GM12873 (cell line): ENCODE measurements at regions not wholly inside any gene's neighbourhood (a gene's known extent, or its start where the extent isn't known, plus 50 kb on each side); places are given as distances from the start of the nearest gene placed in this dataset.

Experiments
- TF ChIP-seq, protein P1 (sequence below): IDR thresholded peaks from 2 replicates; pipeline ENCODE4 v1.5.1; 2012; ENCODE audit warnings: low read depth, mild to moderate bottlenecking, moderate library complexity, low read length, control low read depth; ENCODE audit not compliant: insufficient read depth; ENCODE audit errors: missing control alignments

DNA sequence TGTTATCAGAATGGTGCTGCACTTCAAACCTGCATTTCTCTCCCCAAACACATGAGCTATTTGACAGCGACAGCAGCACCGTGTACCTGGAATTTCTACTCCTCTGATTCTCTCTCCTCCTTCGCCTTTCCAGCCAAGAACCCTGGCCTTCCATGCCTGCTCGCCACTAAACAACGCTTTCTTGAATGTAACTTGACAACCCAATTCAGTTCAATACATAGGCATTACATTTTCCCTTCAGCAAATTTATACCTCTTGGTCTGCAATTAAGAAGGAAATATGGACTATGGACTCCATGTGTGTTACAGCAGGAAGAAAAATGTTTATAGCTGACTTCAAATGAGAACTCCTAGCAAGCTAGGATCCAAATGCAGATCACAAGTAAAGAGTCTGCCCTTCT lies 162.6 kb upstream of the AUTS2 start:
- TF ChIP-seq, protein P1, sequence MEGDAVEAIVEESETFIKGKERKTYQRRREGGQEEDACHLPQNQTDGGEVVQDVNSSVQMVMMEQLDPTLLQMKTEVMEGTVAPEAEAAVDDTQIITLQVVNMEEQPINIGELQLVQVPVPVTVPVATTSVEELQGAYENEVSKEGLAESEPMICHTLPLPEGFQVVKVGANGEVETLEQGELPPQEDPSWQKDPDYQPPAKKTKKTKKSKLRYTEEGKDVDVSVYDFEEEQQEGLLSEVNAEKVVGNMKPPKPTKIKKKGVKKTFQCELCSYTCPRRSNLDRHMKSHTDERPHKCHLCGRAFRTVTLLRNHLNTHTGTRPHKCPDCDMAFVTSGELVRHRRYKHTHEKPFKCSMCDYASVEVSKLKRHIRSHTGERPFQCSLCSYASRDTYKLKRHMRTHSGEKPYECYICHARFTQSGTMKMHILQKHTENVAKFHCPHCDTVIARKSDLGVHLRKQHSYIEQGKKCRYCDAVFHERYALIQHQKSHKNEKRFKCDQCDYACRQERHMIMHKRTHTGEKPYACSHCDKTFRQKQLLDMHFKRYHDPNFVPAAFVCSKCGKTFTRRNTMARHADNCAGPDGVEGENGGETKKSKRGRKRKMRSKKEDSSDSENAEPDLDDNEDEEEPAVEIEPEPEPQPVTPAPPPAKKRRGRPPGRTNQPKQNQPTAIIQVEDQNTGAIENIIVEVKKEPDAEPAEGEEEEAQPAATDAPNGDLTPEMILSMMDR = no peak

- TF ChIP-seq, protein P1 = no peak
These were observed 161.3 kb upstream of the AUTS2 start for GRCh38 chr7:69436946-69437345.

DNA sequence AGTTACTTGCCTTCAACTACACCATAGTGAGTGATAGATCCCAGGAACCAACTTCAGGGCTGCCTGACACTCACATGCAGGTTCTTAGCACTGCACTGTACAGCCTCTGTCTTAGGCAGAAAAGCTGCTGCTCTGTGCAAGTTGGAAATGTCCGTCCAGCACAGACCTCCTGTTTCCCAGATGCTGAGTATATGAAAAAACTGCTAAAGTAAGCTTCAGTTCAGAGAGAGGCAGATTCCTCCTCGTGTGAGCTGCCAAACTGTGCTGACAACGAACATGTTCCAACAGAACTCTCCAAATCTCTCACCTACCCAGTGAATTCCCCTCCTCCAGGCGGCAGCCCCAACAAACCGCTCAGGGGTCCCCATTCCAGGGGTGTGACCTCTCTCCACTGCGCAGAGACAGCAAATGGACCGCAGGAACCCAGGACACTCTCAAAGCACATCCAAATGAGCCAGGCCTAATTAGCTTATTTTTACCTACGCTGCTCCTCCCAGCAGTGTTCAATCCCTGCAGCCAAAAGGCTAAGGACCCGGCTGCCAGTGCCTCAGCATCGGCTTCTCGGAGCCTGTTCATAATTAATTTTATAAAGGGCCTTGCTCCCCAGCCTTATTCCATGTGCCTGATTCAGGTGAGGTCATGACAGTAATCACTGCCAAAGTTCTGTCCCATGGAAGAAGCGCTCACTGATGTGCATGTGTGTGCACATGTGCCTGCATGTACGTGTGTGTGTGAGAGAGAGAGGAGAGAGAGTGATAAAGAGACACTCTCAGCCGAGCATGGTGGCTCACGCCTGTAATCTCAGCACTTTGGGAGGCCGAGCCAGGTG lies 159.5 kb upstream of the AUTS2 start:
- TF ChIP-seq, protein P1 = no peak

DNA sequence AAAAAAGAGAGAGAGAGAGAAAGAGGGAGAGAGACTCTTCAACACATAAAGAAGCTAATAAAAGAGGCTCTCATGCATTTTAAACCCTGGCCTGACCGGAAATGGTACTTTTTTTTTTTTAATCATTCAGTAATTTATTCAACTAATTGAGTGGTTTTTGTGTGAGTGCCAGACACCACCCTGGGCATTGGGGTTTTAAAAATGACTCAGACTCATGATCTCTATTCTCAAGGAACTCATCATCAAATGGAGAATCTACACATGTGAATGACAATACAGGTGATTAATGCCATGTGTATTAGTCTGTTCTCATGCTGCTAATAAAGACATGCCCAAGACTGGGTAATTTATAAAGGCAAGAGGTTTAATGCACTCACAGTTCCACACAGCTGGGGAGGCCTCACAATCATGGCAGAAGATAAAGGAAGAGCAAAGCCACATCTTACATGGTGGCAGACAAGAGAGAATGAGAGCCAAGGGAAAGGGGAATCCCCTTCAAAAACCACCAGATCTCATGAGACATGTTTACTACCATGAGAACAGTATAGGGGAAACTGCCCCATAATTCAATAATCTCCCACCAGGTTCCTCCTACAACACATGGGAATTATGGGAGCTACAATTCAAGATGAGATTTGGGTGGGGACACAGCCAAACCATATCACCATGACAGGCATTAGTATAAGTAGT lies 158.5 kb upstream of the AUTS2 start:
- TF ChIP-seq, protein P1 = no peak

DNA sequence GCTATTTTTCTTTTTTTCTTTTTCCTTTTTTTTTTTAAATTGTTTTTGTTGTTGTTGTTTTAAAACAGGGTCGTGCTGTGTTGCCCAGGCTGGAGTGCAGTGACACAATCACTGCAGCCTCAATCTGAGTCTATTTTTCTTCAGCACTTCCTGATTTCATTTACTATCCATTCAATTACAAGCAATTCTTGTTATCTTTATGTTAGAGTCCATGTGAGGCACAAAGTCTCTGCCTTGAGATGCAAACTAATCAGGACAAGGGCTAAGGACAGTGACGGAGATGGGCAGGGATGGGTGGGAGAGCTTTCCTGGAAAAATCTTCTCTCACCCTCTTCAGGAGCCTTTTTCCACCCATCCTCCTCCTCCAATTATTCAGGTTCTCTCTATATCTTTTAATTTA lies 157.3 kb upstream of the AUTS2 start:
- TF ChIP-seq, protein P1 = no peak

- TF ChIP-seq, protein P1 = no peak
These were observed 155.1 kb upstream of the AUTS2 start for GRCh38 chr7:69443136-69443535.

DNA sequence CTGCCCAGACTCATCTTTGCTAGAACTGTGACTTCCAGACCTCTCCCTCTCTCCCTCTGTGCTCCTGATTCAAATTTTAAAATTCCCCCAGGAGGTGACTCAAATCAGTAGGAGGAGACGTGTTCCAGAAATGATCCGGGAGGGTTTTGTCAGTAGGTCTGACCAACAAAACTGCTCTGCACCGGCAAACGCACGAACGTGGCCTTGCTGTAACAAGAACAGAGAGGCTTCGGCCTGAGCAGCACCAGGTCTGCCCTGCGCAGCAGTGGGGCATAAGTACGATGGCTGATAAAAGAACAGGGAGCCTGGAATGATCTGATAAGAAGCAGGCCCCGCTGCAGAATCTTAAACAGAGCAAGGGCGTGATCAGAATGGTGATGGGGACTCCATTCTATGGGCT lies 152.7 kb upstream of the AUTS2 start:
- TF ChIP-seq, protein P1 = no peak
